ENCODE measurements at regions not wholly inside any gene's neighbourhood (a gene's known extent, or its start where the extent isn't known, plus 50 kb on each side); places are given as distances from the start of the nearest gene placed in this dataset.

- TF ChIP-seq POLR2A (IDR thresholded peaks at IDR 0.05; ENCODE audit: low read depth, low read length) (no peak), CTCF (IDR thresholded peaks at IDR 0.05; ENCODE audit: extremely low read depth in 1 of 2, insufficient read depth in 1 of 2, low read depth in 1 of 2, low read length in 2 of 2) (no peak), MAX (IDR thresholded peaks at IDR 0.05; ENCODE audit: insufficient read depth, insufficient read length) (no peak)
Measured at GRCh38 chr16:55255733-55256282, 68.2 kb upstream of the IRX6 start.

Data from endothelial cell of umbilical vein (primary cell).